IMR-90 (cell line): ENCODE measurements at regions not wholly inside any gene's neighbourhood (a gene's known extent, or its start where the extent isn't known, plus 50 kb on each side); places are given as distances from the start of the nearest gene placed in this dataset.
A peak's percentile ranks its signal among the peaks of the same experiment; 100 is the strongest.

Experiments
- ATAC-seq: fragments of 200-7000 bp; cut with Tn5 transposase; 2 replicates; pipeline ENCODE4 v1.9.1; 2020; ENCODE audit warnings: low read depth, mild to moderate bottlenecking, moderate library complexity
- BruUV-seq: library from RNA; stranded (reverse); fragments of 400-500 nt; replicated peaks from 2 replicates; lab custom pipeline; 2021; lab: Mats Ljungman, UMichigan
- CTCF ChIA-PET: fragments of 300-600 bp; formaldehyde crosslinking; extraction: SDS; loops from one replicate; lab custom pipeline; 2021; ENCODE audit warnings: antibody characterized with exemption; lab: Yijun Ruan, JAX
- POLR2A ChIA-PET: fragments of 300-600 bp; sonication (Branson Sonifier 250); formaldehyde crosslinking; loops from one replicate; lab custom pipeline; 2022; ENCODE audit warnings: antibody characterized with exemption; ENCODE audit not compliant: unreplicated experiment; lab: Charles Lee
- DNase-seq: peaks from one replicate; pipeline ENCODE4 v3.0.0; 2013
- H2AFZ ChIP-seq: replicated peaks from 2 replicates; pipeline ENCODE3; 2013; ENCODE audit warnings: low read length, mild to moderate bottlenecking; ENCODE audit not compliant: poor library complexity
- H2AK5ac ChIP-seq: 2 replicates; pipeline ENCODE4 v1.6.1; 2013; ENCODE audit warnings: low read depth, low read length, inconsistent platforms
- H2AK9ac ChIP-seq: replicated peaks from 2 replicates; pipeline ENCODE3; 2013; ENCODE audit warnings: mild to moderate bottlenecking, low read depth, low read length, moderate library complexity; ENCODE audit not compliant: poor library complexity
- H2BK120ac ChIP-seq: 2 replicates; pipeline ENCODE4 v1.6.1; 2013; ENCODE audit warnings: low read depth, low read length, inconsistent platforms
- H2BK15ac ChIP-seq: 3 replicates; pipeline ENCODE4 v1.6.1; 2013; ENCODE audit warnings: low read depth, low read length, inconsistent platforms
- H2BK20ac ChIP-seq: 2 replicates; pipeline ENCODE4 v1.6.1; 2013; ENCODE audit warnings: low read depth, mild to moderate bottlenecking, inconsistent platforms, low read length, moderate library complexity
- H2BK5ac ChIP-seq: 2 replicates; pipeline ENCODE4 v1.6.1; 2013; ENCODE audit warnings: mild to moderate bottlenecking, low read depth, low read length, inconsistent platforms; ENCODE audit not compliant: poor library complexity, severe bottlenecking
- H3K14ac ChIP-seq: replicated peaks from 2 replicates; pipeline ENCODE4 v1.6.1; 2013; ENCODE audit warnings: low read depth, low read length, inconsistent platforms
- H3K18ac ChIP-seq: 2 replicates; pipeline ENCODE4 v1.6.1; 2013; ENCODE audit warnings: low read depth, low read length, control low read depth
- H3K23ac ChIP-seq: 2 replicates; pipeline ENCODE4 v1.6.1; 2013; ENCODE audit warnings: low read depth, low read length, inconsistent platforms
- H3K27ac ChIP-seq: 2 replicates; pipeline ENCODE4 v1.5.1; 2013; ENCODE audit warnings: mild to moderate bottlenecking, control low read depth, low read length; ENCODE audit not compliant: insufficient read depth
- H3K27me3 ChIP-seq: 2 replicates; pipeline ENCODE4 v1.6.1; 2013; ENCODE audit warnings: low read length; ENCODE audit not compliant: control insufficient read depth, insufficient read depth
- H3K36me3 ChIP-seq: 2 replicates; pipeline ENCODE4 v1.6.1; 2013; ENCODE audit warnings: low read length, mixed read lengths; ENCODE audit not compliant: control insufficient read depth, insufficient read depth
- H3K4ac ChIP-seq: 2 replicates; pipeline ENCODE4 v1.6.1; 2013; ENCODE audit warnings: low read depth, low read length, inconsistent platforms
- H3K4me1 ChIP-seq: 2 replicates; pipeline ENCODE4 v1.6.1; 2013; ENCODE audit warnings: low read length, mixed read lengths; ENCODE audit not compliant: control insufficient read depth, insufficient read depth
- H3K4me2 ChIP-seq: 2 replicates; pipeline ENCODE4 v1.6.1; 2013; ENCODE audit warnings: low read depth, mild to moderate bottlenecking, control low read depth, low read length, moderate library complexity
- H3K4me3 ChIP-seq: 2 replicates; pipeline ENCODE4 v1.5.1; 2013; ENCODE audit warnings: low read depth, mild to moderate bottlenecking, control low read depth, low read length, moderate library complexity; ENCODE audit not compliant: insufficient read depth
- H3K56ac ChIP-seq: 2 replicates; pipeline ENCODE4 v1.6.1; 2013; ENCODE audit warnings: low read length, inconsistent platforms; ENCODE audit not compliant: insufficient read depth; ENCODE audit errors: extremely low read depth
- H3K79me1 ChIP-seq, 2 experiments: 2 replicates each; pipeline ENCODE4 v1.6.1; 2013; ENCODE audit warnings: low read length in 2 of 2, inconsistent platforms in 1 of 2, low read depth in 1 of 2
- H3K9ac ChIP-seq: 2 replicates; pipeline ENCODE4 v1.6.1; 2013; ENCODE audit warnings: low read depth, low read length, control low read depth
- H3K9me1 ChIP-seq: 2 replicates; pipeline ENCODE4 v1.6.1; 2013; ENCODE audit warnings: low read length, inconsistent platforms; ENCODE audit not compliant: insufficient read depth
- H3K9me3 ChIP-seq: 2 replicates; pipeline ENCODE4 v1.6.1; 2013; ENCODE audit warnings: low read length; ENCODE audit not compliant: control insufficient read depth, insufficient read depth
- H4K20me1 ChIP-seq: 2 replicates; pipeline ENCODE4 v1.6.1; 2013; ENCODE audit warnings: low read length, inconsistent platforms; ENCODE audit not compliant: insufficient read depth
- H4K5ac ChIP-seq: 2 replicates; pipeline ENCODE4 v1.6.1; 2013; ENCODE audit warnings: mild to moderate bottlenecking, low read depth, low read length, control low read depth
- H4K8ac ChIP-seq, 2 experiments: 2 replicates each; pipeline ENCODE4 v1.6.1; 2013; ENCODE audit warnings: low read depth in 2 of 2, low read length in 2 of 2, control low read depth in 1 of 2, inconsistent platforms in 1 of 2
- H4K91ac ChIP-seq: 2 replicates; pipeline ENCODE4 v1.6.1; 2013; ENCODE audit warnings: low read depth, low read length, inconsistent platforms; ENCODE audit not compliant: insufficient read depth
- MAFK ChIP-seq: IDR thresholded peaks from 2 replicates; pipeline ENCODE4 v1.6.1; 2012; ENCODE audit warnings: low read depth, low read length, improper control_type of control experiment
- RFX5 ChIP-seq: IDR thresholded peaks from 2 replicates; pipeline ENCODE4 v1.8.0; 2012; ENCODE audit warnings: low read depth, mild to moderate bottlenecking, low read length, moderate library complexity
- WGBS, 2 experiments: methylation state at CpG; one replicate each; pipeline versions ENCODE4 v1.1.5 to v1.1.7; 2013; ENCODE audit warnings: missing lambda C conversion rate in 2 of 2; ENCODE audit not compliant: insufficient read length in 1 of 2; ENCODE audit errors: extremely low coverage in 2 of 2; 5-methylcytosine and 5-hydroxymethylcytosine counted together
- dilution Hi-C: fragments of 300-500 bp; cut with HindIII; formaldehyde crosslinking; loops from one replicate; pipeline ENCODE4 v1.14.3; 2018; ENCODE audit warnings: low sequenced_read_pairs; ENCODE audit not compliant: unreplicated experiment
- in situ Hi-C: fragments of 300-500 bp; cut with MboI; formaldehyde crosslinking; loops from 3 replicates; pipeline ENCODE4 v1.14.3; 2019; ENCODE audit warnings: low sequenced_read_pairs, inconsistent platforms, mixed read lengths
- intact Hi-C: fragments of 100-400 bp; cut with micrococcal nuclease; formaldehyde crosslinking; loops from 2 replicates; pipeline ENCODE4 v1.10.0; 2022

DNA sequence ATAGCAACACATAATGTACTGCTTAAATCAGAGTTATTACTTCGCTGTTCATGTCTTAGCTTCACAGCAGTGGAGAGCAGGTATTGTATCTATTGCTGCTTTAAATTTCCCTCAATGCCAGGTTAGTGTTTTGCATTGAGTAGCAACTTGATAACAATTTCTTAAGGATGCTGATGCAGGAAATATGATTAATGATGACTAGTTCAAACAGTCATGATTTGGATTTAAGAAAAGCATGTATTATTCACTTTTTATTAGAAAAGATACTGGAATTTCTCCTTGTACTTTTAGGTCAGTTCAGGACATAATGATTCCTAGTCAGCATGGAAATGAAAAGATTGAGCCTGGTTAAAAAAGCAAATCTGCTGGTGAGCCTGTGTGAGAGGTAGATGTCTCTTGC is 67.2 kb upstream of the ARHGAP29 start:
- intact Hi-C loops (no loop called here), dilution Hi-C loops (no loop called here), in situ Hi-C loops (no loop called here)
- Histone ChIP-seq H3K27ac (no peak overlapping the region), H3K9ac (no peak overlapping the region), H3K9me1 (peaks cover 9% of the 10 kb centered on the region; the same call in 1 of the 2 replicates), H2BK15ac (peak overlapping the region; percentile 3; the same call in 1 of the 3 replicates), H4K5ac (no peak overlapping the region), H3K14ac (no peak overlapping the region), H4K91ac (no peak overlapping the region), H2AK9ac (no peak overlapping the region), H2BK20ac (no peak overlapping the region; the same call in 1 of the 2 replicates), H3K4me3 (no peak overlapping the region), H3K36me3 (no peaks in the 10 kb centered on the region), H3K4me1 (peaks cover 7% of the 10 kb centered on the region), H3K9me3 (no peaks in the 10 kb centered on the region), H4K20me1 (no peaks in the 10 kb centered on the region), H3K4ac (no peak overlapping the region), H3K56ac (no peak overlapping the region), H2AK5ac (no peak overlapping the region), H3K79me1 (no peaks in the 10 kb centered on the region), H4K8ac (no peak overlapping the region), H3K23ac (no peak overlapping the region), H3K27me3 (0 out of 2 replicates have a peak, but pooled peaks cover 2% of the 10 kb centered on the region), H3K4me2 (no peak overlapping the region), H2BK5ac (no peak overlapping the region), H2BK120ac (no peak overlapping the region), H3K18ac (no peak overlapping the region), H2AFZ (no peak overlapping the region)
- TF ChIP-seq RFX5 (no peak), MAFK (peak; percentile 59; the same call in 1 of the 2 replicates)
- no peak for DNase-seq
- no TSS peak for BruUV-seq
- CTCF ChIA-PET, result no interaction called here
- no CpG with 5 or more reads among the region's 1 CpG for WGBS, 2 experiments
- POLR2A ChIA-PET, result no interaction called here
- ATAC-seq, result no peak
